SK-N-SH treated with all-trans-retinoic acid at 6 μM for 48 hours (cell line): ENCODE measurements at regions not wholly inside any gene's neighbourhood (a gene's known extent, or its start where the extent isn't known, plus 50 kb on each side); places are given as distances from the start of the nearest gene placed in this dataset.

Experiments
- CSDC2 ChIP-seq: fragments of 250-450 bp; sonication (Bioruptor Pico); IDR thresholded peaks from 2 replicates; pipeline ENCODE4 v1.5.0; 2020; ENCODE audit warnings: mild to moderate bottlenecking, moderate library complexity
- CSRNP3 ChIP-seq: fragments of 250-450 bp; sonication (Bioruptor Pico); IDR thresholded peaks from 2 replicates; pipeline ENCODE4 v1.5.1; 2021; ENCODE audit warnings: mild to moderate bottlenecking, moderate library complexity
- PATZ1 ChIP-seq: fragments of 250-450 bp; sonication (Bioruptor Pico); IDR thresholded peaks from 2 replicates; pipeline ENCODE4 v1.8.0; 2020; ENCODE audit warnings: mild to moderate bottlenecking, moderate library complexity, borderline replicate concordance
- POU6F1 ChIP-seq: fragments of 250-450 bp; sonication (Bioruptor Pico); IDR thresholded peaks from 2 replicates; pipeline ENCODE4 v1.8.0; 2021; ENCODE audit warnings: low read depth, mild to moderate bottlenecking, moderate library complexity, borderline replicate concordance
- PPARA ChIP-seq: fragments of 250-450 bp; sonication (Bioruptor Pico); IDR thresholded peaks from 2 replicates; pipeline ENCODE4 v1.5.0; 2020; ENCODE audit warnings: mild to moderate bottlenecking, borderline replicate concordance
- SNAI2 ChIP-seq: fragments of 250-450 bp; sonication (Bioruptor Pico); IDR thresholded peaks from 2 replicates; pipeline ENCODE4 v1.5.0; 2020; ENCODE audit warnings: mild to moderate bottlenecking, moderate library complexity
- ZC3H10 ChIP-seq: fragments of 250-450 bp; sonication (Bioruptor Pico); IDR thresholded peaks from 2 replicates; pipeline ENCODE4 v1.5.1; 2021; ENCODE audit warnings: mild to moderate bottlenecking, moderate library complexity
- ZFP3 ChIP-seq: fragments of 250-450 bp; sonication (Bioruptor Pico); IDR thresholded peaks from 2 replicates; pipeline ENCODE4 v1.5.0; 2020; ENCODE audit warnings: mild to moderate bottlenecking, moderate library complexity
- ZFP30 ChIP-seq: fragments of 450-650 bp; formaldehyde crosslinking; IDR thresholded peaks from 2 replicates; pipeline ENCODE4 v1.5.0; 2022; ENCODE audit warnings: mild to moderate bottlenecking, moderate library complexity
- ZNF70 ChIP-seq: fragments of 450-650 bp; formaldehyde crosslinking; IDR thresholded peaks from 2 replicates; pipeline ENCODE4 v1.5.0; 2020; ENCODE audit warnings: mild to moderate bottlenecking, moderate library complexity

GRCh38 chr13:105684216-105684615 is 851.2 kb downstream of the EFNB2 start:
- TF ChIP-seq PATZ1: no peak
- no peak for TF ChIP-seq POU6F1
- no peak for TF ChIP-seq ZC3H10 (CRISPR knock-in tag)
- TF ChIP-seq ZFP30 (CRISPR knock-in tag): no peak
- TF ChIP-seq ZFP3 (CRISPR knock-in tag): no peak
- no peak for TF ChIP-seq CSDC2 (CRISPR knock-in tag)
- TF ChIP-seq ZNF70 (CRISPR knock-in tag): no peak
- TF ChIP-seq CSRNP3: no peak
- no peak for TF ChIP-seq SNAI2 (CRISPR knock-in tag)
- no peak for TF ChIP-seq PPARA (CRISPR knock-in tag)
